GM18505 (cell line): ENCODE measurements at regions not wholly inside any gene's neighbourhood (a gene's known extent, or its start where the extent isn't known, plus 50 kb on each side); places are given as distances from the start of the nearest gene placed in this dataset.
"Not testable (repeated sequence)": the region's sequence is repeated elsewhere in the genome, so short reads cannot be mapped to it uniquely, and the experiment has no call there.

Source experiments
- ATAC-seq: cut with Tn5 transposase; IDR thresholded peaks from one replicate; pipeline ENCODE4 v1.9.1; 2021; ENCODE audit not compliant: unreplicated experiment
- POLR2A ChIP-seq: IDR thresholded peaks from 4 replicates; pipeline ENCODE4 v1.6.1; 2011; ENCODE audit warnings: borderline replicate concordance; ENCODE audit not compliant: insufficient read depth, insufficient read length; ENCODE audit errors: extremely low read depth

DNA sequence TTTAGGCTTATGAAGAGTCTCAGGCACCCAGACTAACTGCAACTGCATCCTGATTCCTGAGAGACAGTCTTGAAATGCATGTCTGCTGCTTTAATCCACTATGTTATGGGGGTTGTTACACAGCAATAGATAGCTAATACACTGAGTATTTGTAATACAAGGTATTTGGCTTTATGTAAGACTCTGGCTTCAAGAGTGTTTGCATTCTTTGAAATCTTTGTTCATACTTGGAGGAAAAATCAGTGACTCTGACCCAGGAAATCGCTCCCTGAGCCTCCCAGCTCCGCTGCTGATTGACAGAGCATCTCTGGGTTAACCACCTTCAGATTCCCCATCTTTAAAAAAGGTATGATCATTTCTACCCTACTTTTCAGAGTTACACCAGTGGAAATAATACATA lies 133.9 kb downstream of the MTPAP start:
- no peak for ATAC-seq
- no peak for TF ChIP-seq POLR2A

DNA sequence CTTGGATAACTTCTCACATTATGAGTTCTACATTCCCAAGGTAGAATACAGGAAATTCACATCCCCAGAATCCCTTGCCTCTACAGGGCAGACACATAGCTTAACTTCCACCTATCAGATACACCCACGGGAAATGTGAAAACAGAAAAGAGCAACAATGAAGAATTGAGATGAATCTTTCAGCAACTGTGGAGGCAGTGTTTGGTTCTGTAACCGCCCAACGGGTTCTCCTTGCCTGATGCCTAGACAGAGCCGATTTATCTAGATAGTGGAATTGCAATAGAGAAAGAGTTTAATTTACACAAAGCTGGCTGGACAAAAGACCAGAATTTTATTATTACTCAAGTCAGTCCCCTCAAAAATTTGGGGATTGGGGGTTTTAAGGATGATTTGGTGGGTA lies 138.8 kb downstream of the MTPAP start:
- TF ChIP-seq POLR2A, result no peak
- ATAC-seq, result no peak

DNA sequence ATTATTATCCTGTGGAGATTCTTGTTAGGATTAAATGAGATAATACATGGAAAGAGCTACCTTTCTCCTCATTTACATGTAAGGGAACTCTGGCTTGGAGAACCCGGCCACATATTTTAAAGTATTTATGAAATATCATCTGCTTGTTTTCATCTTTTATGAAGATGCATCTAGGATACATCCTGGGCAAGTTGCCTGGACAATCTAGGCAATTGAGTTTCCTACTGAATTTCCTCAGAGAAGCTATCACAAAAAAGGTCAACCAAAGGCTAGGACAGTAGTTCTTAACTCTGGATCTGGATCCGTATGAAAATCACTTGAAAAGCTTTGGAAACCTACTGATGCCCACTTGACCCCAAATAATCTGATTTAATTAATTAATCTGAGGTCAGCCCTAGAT lies 140.7 kb downstream of the MTPAP start:
- no peak for TF ChIP-seq POLR2A

DNA sequence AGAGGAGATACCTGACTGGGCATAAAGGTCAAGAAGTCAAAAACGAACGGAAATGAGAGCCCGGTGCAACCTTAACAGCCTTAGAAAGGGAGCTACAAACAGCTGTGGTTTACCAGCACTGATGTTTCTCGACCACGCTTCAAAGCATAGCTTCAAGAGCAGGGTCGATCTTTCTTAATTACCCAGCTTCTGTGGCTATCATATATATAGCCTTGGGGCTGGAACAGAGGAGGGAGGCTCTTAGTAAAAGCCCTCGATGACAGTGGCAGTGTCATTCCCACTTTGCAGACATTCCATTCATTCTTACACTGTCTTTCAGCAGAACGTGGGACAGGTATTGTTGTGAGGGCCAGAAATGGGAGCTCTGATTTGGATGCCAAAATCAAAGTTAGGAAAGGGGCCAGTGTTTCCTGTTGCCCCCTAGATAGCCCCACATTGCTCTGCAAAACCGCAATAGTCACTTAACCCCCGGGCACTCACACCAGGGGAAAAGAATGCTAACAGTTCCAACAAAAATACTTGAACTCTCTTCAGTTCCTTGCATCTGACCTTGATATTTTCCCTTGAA lies 141.5 kb downstream of the MTPAP start:
- TF ChIP-seq POLR2A, result no peak
- no peak for ATAC-seq

More for the DNA sequence above, 140.7 kb downstream of the MTPAP start:
- no peak for ATAC-seq

DNA sequence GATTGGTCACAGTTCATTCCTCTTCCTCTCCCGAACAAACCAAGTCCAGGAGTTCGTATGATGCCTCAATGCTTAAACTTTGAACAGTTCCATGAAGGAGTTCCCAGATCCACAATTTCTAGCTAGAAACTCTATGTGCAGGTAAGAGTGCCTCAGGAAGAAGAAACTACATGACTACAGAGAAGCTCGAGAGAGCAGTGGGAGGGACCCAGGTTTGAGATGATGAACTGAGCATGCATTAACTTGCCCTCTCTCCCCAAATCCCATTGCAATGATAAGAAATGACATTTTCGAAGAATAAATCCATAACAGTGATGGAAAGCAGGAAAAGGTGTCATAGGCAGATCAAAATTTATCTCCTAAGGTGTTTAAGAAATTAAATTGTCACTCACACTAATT lies 140.6 kb upstream of the JCAD start:
- TF ChIP-seq POLR2A, result no peak
- no peak for ATAC-seq

DNA sequence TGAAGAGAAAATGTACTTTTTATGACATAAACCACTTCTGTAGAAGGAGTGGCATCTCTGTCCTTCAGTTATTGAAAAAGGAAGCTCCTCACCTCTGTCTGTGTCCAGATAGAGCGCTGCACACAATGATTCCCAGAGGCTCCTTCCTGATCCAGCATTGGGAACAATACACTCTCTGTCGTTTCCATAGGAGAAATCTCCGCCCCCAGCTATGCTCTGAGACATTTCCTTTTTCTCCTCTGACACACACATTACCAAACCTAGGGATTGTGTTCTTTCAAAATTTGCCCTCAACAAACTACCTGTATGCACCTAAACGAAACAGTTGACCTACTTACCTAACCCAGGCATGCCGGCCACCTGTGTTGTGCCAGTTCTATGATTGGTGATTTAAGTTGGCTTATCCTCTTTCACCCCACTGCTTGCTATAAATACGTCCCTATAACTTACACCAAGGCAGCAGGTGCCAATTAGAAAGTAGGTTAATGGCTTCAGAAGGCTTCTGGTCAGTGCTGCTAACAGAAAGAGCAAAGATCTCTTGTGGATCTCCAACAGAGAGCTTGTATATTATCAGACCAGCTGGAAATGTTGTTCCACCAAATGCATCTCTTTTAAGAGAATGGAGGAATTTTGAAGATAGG lies 140.1 kb upstream of the JCAD start:
- no peak for ATAC-seq
- TF ChIP-seq POLR2A, result no peak

DNA sequence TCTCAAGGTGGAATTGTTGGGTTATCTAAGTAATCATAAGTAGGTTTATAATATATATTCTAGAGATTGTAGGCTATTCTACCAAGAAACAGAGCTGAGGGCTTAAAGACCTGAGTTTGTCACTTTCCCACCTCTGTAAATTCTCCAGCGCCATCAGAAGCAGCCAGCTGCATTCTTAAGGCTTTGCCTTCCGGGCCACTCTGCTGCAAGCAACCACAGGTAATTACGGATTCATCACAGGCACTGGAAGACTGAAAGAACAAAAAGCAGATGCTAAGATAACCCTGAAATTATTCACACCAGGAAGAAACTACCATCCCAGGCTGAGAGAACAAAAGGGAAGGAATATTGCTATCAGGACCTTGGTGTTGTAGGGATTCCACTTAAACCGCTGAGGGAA lies 137.8 kb upstream of the JCAD start:
- no peak for TF ChIP-seq POLR2A
- ATAC-seq, result no peak

DNA sequence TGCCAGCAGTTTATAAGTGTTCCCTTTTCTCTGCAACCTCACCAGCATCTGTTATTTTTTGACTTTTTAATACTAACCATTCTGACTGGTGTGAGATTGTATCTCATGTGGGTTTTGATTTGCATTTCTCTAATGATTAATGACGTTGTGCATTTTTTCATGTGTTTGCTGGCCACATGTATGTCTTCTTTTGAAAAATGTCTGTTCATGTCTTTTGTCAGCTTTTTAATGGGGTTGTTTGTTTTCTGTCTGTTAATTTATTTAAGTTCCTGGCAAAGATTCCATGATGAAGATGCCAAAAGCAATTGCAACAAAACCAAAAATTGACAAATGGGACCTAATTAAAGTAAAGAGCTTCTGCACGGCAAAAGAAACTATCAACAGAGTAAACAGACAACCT lies 137.2 kb upstream of the JCAD start:
- not testable (repeated sequence) for ATAC-seq

DNA sequence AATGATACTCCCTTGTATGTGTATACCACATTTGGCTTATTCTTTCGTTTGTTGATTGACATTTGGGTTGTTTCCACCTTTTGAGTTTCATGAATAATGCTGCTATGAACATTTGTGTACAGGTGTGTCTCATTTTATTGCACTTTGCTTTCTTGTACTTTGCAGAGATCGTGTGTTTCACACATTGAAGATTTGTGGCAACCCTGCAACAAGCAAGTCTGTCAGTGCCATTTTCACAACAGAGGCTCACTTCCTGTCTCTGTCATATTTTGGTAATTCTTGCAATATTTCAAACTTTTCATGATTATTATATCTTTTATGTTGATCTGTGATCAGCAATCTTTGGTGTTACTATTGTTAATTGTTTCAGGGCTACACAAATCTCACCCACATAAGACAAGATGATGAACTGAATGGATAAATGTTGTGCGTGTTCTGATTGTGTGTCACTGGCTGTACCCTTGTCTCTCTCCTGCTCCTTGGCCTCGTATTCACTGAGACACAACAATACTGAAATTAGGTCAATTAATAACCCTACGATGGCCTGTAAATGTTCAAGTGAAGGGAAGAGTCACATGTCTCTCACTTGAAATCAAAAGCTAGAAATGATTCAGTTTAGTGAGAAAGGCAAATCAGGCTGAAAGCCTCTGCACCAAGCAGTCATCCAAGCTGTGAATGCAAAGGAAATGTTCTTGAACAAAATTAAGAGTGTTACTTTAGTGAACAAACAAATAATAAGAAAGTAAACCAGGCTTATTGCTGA lies 133.6 kb upstream of the JCAD start:
- no peak for ATAC-seq
- no peak for TF ChIP-seq POLR2A

DNA sequence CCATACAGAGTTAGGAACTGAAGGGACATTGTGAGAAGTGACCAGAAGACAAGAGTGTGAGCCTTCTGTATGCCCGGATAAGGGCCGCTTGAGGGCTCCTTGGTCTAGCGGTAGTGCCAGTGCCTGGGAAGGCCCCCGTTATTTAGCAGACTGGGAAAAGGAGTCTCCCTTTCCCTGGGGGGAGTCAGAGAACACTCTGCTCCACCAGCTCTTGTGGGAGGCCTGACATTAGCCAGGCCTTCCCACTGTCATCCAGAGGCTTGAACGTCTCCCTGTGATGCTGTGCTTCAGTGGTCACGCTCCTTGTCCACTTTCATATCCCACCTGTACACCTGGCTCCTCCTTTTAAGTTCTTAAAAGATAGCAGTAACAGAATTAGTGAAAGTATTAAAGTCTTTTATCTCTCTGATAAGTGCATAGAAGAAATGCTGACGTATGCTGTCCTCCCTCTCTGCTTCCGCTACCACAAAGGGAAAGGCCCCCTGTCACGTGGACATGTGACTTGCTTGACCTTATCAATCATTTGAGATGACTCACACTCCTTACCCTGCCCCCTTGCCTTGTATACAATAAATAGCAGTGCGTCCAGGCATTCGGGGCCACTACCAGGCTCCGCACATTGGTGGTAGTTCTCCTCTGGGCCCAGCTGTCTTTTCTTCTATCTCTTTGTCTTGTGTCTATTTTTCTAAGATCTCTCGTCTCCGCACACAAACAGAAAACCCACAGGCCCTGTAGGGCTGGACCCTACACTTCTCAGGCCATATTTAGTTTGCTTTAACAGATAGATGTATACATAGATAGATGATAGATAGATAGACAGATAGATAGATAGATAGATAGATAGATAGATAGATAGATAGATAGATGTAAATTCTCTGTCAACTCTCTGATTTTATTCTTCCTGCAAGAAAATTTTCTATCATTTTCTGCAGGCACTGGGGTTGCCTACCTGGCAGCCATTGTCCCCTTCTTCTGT lies 131.5 kb upstream of the JCAD start:
- TF ChIP-seq POLR2A, result no peak
- no peak for ATAC-seq

DNA sequence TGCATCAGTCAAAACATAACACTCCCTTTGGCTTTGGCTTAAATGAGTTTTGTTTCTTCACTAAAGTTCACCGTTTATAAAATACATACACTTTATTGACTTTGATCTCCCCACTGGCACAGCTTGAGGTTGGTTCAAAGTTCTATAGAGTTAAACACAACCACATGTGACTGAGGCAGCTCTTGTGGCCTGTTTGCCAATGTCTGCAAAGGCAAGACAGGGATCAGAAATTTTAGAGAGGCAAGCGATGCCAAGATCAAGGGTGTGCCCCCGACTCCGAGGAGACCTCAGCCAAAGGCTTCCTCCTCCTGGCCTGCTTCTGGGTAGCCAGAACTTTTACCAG lies 129.8 kb upstream of the JCAD start:
- TF ChIP-seq POLR2A, result no peak

DNA sequence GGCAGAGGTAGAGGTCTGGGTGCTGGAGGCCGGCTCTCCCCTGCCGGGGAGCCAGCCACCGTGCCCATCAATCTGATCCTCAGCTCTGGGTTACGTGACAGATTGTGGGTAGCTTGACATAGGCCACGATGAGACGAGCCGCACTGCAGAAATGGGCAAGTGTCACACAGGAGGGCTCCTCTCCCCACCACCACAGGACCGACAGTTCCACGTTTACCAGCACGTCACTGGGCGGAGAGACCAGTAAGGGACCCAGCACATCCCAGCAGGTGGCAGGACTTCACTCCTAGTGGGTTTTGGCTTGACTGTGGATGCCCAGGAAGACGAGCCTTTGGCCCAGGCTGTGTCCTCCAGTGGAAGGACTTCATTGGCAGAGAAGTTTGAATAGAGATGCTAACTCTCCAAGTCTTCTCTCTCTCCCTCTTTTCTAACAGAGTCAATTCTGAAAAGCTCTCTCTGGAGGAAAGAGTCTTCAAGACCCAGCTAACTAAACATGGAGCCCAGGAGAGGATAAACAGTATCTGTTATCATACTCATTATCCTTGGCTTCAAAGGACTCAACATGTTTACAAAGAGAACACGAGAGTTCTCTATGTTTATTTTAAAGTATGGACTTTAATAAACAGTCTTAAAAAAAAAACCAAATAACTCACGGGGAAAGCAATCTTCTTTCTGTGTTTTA lies 129.3 kb upstream of the JCAD start:
- no peak for ATAC-seq

More for the DNA sequence above, 129.8 kb upstream of the JCAD start:
- ATAC-seq, result no peak

DNA sequence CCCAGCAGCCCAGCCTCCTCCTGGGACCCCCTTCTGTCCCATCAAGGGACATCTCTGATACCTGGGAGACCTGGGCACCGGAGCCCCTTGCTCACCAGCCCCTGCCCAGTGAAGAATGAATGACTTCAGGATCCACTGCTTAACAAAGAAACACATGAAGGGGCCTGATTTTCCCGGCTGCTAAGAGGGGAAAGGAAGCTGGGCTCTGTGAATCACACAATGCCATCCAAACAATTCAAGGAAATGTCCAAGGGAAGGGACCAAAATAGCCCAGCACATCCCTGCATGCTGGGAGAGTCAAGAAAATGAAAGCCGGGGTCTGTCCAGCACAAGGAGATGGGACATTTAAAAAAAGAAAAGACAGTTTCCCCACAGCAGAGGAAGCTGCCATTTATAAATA lies 128.7 kb upstream of the JCAD start:
- no peak for TF ChIP-seq POLR2A
- no peak for ATAC-seq

More for the DNA sequence above, 129.3 kb upstream of the JCAD start:
- no peak for TF ChIP-seq POLR2A
